ENCODE measurements at regions not wholly inside any gene's neighbourhood (a gene's known extent, or its start where the extent isn't known, plus 50 kb on each side); places are given as distances from the start of the nearest gene placed in this dataset.

GRCh38 chr11:128357073-128357472, 230.3 kb downstream of the ETS1 start:
- TF ChIP-seq, protein P1, sequence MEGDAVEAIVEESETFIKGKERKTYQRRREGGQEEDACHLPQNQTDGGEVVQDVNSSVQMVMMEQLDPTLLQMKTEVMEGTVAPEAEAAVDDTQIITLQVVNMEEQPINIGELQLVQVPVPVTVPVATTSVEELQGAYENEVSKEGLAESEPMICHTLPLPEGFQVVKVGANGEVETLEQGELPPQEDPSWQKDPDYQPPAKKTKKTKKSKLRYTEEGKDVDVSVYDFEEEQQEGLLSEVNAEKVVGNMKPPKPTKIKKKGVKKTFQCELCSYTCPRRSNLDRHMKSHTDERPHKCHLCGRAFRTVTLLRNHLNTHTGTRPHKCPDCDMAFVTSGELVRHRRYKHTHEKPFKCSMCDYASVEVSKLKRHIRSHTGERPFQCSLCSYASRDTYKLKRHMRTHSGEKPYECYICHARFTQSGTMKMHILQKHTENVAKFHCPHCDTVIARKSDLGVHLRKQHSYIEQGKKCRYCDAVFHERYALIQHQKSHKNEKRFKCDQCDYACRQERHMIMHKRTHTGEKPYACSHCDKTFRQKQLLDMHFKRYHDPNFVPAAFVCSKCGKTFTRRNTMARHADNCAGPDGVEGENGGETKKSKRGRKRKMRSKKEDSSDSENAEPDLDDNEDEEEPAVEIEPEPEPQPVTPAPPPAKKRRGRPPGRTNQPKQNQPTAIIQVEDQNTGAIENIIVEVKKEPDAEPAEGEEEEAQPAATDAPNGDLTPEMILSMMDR (IDR thresholded peaks at IDR 0.05), result no peak
- TF ChIP-seq EZH2 (IDR thresholded peaks at IDR 0.05; ENCODE audit: borderline replicate concordance, insufficient read depth, low read depth, low read length, poor library complexity, severe bottlenecking), result no peak

All from B cell (primary cell).